H1 (cell line): ENCODE measurements at regions not wholly inside any gene's neighbourhood (a gene's known extent, or its start where the extent isn't known, plus 50 kb on each side); places are given as distances from the start of the nearest gene placed in this dataset.

ENCODE experiments used
- CTCF ChIA-PET: fragments of 300-600 bp; sonication (Branson Sonifier 250); formaldehyde crosslinking; loops from one replicate; lab custom pipeline; 2021; ENCODE audit not compliant: partially characterized antibody; lab: Charles Lee
- POLR2A ChIA-PET: fragments of 300-600 bp; sonication (Branson Sonifier 250); formaldehyde crosslinking; loops from one replicate; lab custom pipeline; 2021; ENCODE audit warnings: inconsistent platforms; ENCODE audit not compliant: partially characterized antibody; lab: Charles Lee
- DNase-seq, 2 experiments: peaks; one replicate each; pipeline versions ENCODE4 v3.0.0 to v3.0.0-alpha.2; 2010 to 2022; ENCODE audit warnings: low spot score in 2 of 2, low read depth in 1 of 2, mixed read lengths in 1 of 2
- FAIRE-seq: peaks from 2 replicates; lab custom pipeline; 2011; peaks lifted over from hg19 to GRCh38; lab: Jason Lieb, UNC
- H2AFZ ChIP-seq: 2 replicates; pipeline ENCODE4 v1.8.1; 2012; ENCODE audit warnings: low read length, inconsistent platforms
- H2AK5ac ChIP-seq: 2 replicates; pipeline ENCODE4 v1.6.1; 2013; ENCODE audit warnings: low read depth, low read length
- H2BK120ac ChIP-seq: replicated peaks from 2 replicates; pipeline ENCODE3; 2013; ENCODE audit warnings: low read depth, low read length, inconsistent platforms
- H2BK12ac ChIP-seq: 2 replicates; pipeline ENCODE4 v1.6.1; 2013; ENCODE audit warnings: low read depth, low read length
- H2BK15ac ChIP-seq: 2 replicates; pipeline ENCODE4 v1.6.1; 2013; ENCODE audit warnings: low read length
- H2BK20ac ChIP-seq: 2 replicates; pipeline ENCODE4 v1.6.1; 2013; ENCODE audit warnings: low read length
- H2BK5ac ChIP-seq: 2 replicates; pipeline ENCODE4 v1.6.1; 2013; ENCODE audit warnings: low read depth, low read length
- H3K14ac ChIP-seq: 2 replicates; pipeline ENCODE4 v1.6.1; 2013; ENCODE audit warnings: inconsistent platforms; ENCODE audit not compliant: insufficient read length
- H3K18ac ChIP-seq: 2 replicates; pipeline ENCODE4 v1.6.1; 2013; ENCODE audit warnings: low read length; ENCODE audit errors: extremely low read depth
- H3K23ac ChIP-seq: 2 replicates; pipeline ENCODE4 v1.6.1; 2013; ENCODE audit warnings: inconsistent platforms; ENCODE audit not compliant: insufficient read length
- H3K23me2 ChIP-seq: 2 replicates; pipeline ENCODE4 v1.6.1; 2013; ENCODE audit warnings: low read depth, low read length
- H3K27ac ChIP-seq: 2 replicates; pipeline ENCODE4 v1.6.1; 2011; ENCODE audit warnings: low read depth, low read length, inconsistent platforms
- H3K27me3 ChIP-seq, 4 experiments: replicated peaks in 1 of 4; 1 replicate in 1 of 4; 2 replicates in 3 of 4; pipeline versions ENCODE4 v1.6.1 to v1.8.1; 2011 to 2013; ENCODE audit warnings: low read length in 3 of 4, mild to moderate bottlenecking in 3 of 4, inconsistent platforms in 2 of 4, mixed read lengths in 2 of 4, moderate library complexity in 1 of 4; ENCODE audit not compliant: control insufficient read depth in 3 of 4, insufficient read depth in 3 of 4; ENCODE audit errors: extremely low read depth in 1 of 4
- H3K36me3 ChIP-seq, 4 experiments: 2 replicates each; pipeline versions ENCODE4 v1.6.1 to v1.8.1; 2011 to 2013; ENCODE audit warnings: mild to moderate bottlenecking in 4 of 4, low read length in 3 of 4, moderate library complexity in 2 of 4, control low read depth in 1 of 4, inconsistent platforms in 1 of 4; ENCODE audit not compliant: insufficient read depth in 4 of 4, control insufficient read depth in 2 of 4
- H3K4ac ChIP-seq: replicated peaks from 2 replicates; pipeline ENCODE3; 2013; ENCODE audit warnings: low read length, low read depth, mixed read lengths, inconsistent platforms; ENCODE audit not compliant: insufficient read length
- H3K4me1 ChIP-seq, 4 experiments: replicated peaks in 1 of 4; 1 replicate in 1 of 4; 2 replicates in 3 of 4; pipeline versions ENCODE4 v1.6.1 to v1.8.1; 2011 to 2013; ENCODE audit warnings: low read length in 3 of 4, inconsistent platforms in 2 of 4, mixed read lengths in 1 of 4; ENCODE audit not compliant: insufficient read depth in 4 of 4, control insufficient read depth in 3 of 4
- H3K4me2 ChIP-seq, 2 experiments: 2 replicates each; pipeline versions ENCODE4 v1.6.1 to v1.8.1; 2011 to 2013; ENCODE audit warnings: low read depth in 2 of 2, low read length in 2 of 2, control low read depth in 1 of 2, inconsistent platforms in 1 of 2, mild to moderate bottlenecking in 1 of 2; ENCODE audit not compliant: insufficient read depth in 1 of 2
- H3K4me3 ChIP-seq, 4 experiments: fragments of 200-600, 300-600 bp in 1 of 4; sonication (generic), shearing (Covaris generic), sonication (Bioruptor Twin) in 1 of 4; 2 replicates each; pipeline versions ENCODE4 v1.5.1 to v1.8.1; 2011 to 2016; ENCODE audit warnings: low read length in 4 of 4, low read depth in 3 of 4, control low read depth in 2 of 4, inconsistent platforms in 2 of 4, mild to moderate bottlenecking in 2 of 4, mixed read lengths in 1 of 4, moderate library complexity in 1 of 4; ENCODE audit not compliant: insufficient read depth in 2 of 4; ENCODE audit errors: extremely low read depth in 1 of 4
- H3K56ac ChIP-seq: replicated peaks from 2 replicates; pipeline ENCODE3; 2013; ENCODE audit warnings: low read depth, mild to moderate bottlenecking, mixed read lengths, low read length, inconsistent platforms; ENCODE audit not compliant: insufficient read length
- H3K79me1 ChIP-seq: 2 replicates; pipeline ENCODE4 v1.6.1; 2013; ENCODE audit warnings: low read depth, low read length, control low read depth
- H3K79me2 ChIP-seq, 2 experiments: 2 replicates each; pipeline versions ENCODE4 v1.6.1 to v1.8.1; 2012 to 2013; ENCODE audit warnings: low read length in 2 of 2, mild to moderate bottlenecking in 2 of 2, inconsistent platforms in 1 of 2; ENCODE audit not compliant: insufficient read depth in 2 of 2, control insufficient read depth in 1 of 2
- H3K9ac ChIP-seq, 4 experiments: replicated peaks in 1 of 4; 1 replicate in 1 of 4; 2 replicates in 3 of 4; pipeline versions ENCODE4 v1.6.1 to v1.8.1; 2011 to 2013; ENCODE audit warnings: low read depth in 3 of 4, low read length in 3 of 4, control low read depth in 2 of 4, mild to moderate bottlenecking in 2 of 4, moderate library complexity in 2 of 4, inconsistent platforms in 1 of 4; ENCODE audit errors: extremely low read depth in 1 of 4
- H3K9me3 ChIP-seq, 2 experiments: 2 replicates each; pipeline versions ENCODE4 v1.6.1 to v1.8.1; 2012 to 2013; ENCODE audit warnings: mild to moderate bottlenecking in 2 of 2, moderate library complexity in 2 of 2, control low read depth in 1 of 2, inconsistent platforms in 1 of 2, low read depth in 1 of 2, low read length in 1 of 2, mixed read lengths in 1 of 2; ENCODE audit not compliant: insufficient read depth in 2 of 2
- H4K20me1 ChIP-seq, 2 experiments: replicated peaks in 1 of 2; 2 replicates each; pipeline versions ENCODE3 to v1.8.1; 2011 to 2013; ENCODE audit warnings: inconsistent platforms in 2 of 2, low read length in 2 of 2, mild to moderate bottlenecking in 1 of 2; ENCODE audit not compliant: insufficient read depth in 2 of 2, control insufficient read depth in 1 of 2
- H4K5ac ChIP-seq: 2 replicates; pipeline ENCODE4 v1.6.1; 2013; ENCODE audit warnings: low read length, low read depth, mixed read lengths, inconsistent platforms; ENCODE audit not compliant: insufficient read length
- H4K8ac ChIP-seq: 2 replicates; pipeline ENCODE4 v1.8.0; 2013; ENCODE audit warnings: mild to moderate bottlenecking, moderate library complexity, low read length, inconsistent platforms; ENCODE audit not compliant: insufficient read depth; ENCODE audit errors: extremely low read depth
- H4K91ac ChIP-seq: replicated peaks from 2 replicates; pipeline ENCODE3; 2013; ENCODE audit warnings: low read length, mixed read lengths, inconsistent platforms; ENCODE audit not compliant: insufficient read length
- CHD1 ChIP-seq: IDR thresholded peaks from 2 replicates; pipeline ENCODE4 v1.6.1; 2012; ENCODE audit warnings: low read depth, low read length, improper control_type of control experiment
- CHD2 ChIP-seq: IDR thresholded peaks from 2 replicates; pipeline ENCODE4 v1.6.1; 2012; ENCODE audit warnings: low read length, improper control_type of control experiment
- GABPA ChIP-seq: IDR thresholded peaks from 2 replicates; pipeline ENCODE4 v1.6.1; 2011; ENCODE audit warnings: mild to moderate bottlenecking, low read length, moderate library complexity, borderline replicate concordance; ENCODE audit not compliant: insufficient read depth
- MAFK ChIP-seq: IDR thresholded peaks from 2 replicates; pipeline ENCODE4 v1.6.1; 2012; ENCODE audit warnings: low read depth, mild to moderate bottlenecking, improper control_type of control experiment, low read length
- RAD21 ChIP-seq, 2 experiments: IDR thresholded peaks in 1 of 2; conservative IDR thresholded peaks in 1 of 2; 2 replicates each; pipeline ENCODE4 v1.6.1; 2011; ENCODE audit warnings: low read depth in 2 of 2, low read length in 2 of 2, improper control_type of control experiment in 1 of 2, inconsistent platforms in 1 of 2, mild to moderate bottlenecking in 1 of 2, moderate library complexity in 1 of 2
- RXRA ChIP-seq: IDR thresholded peaks from 2 replicates; pipeline ENCODE4 v1.6.1; 2011; ENCODE audit warnings: low read depth, mild to moderate bottlenecking, low read length, moderate library complexity; ENCODE audit not compliant: insufficient read depth
- SIN3A ChIP-seq, 2 experiments: IDR thresholded peaks in 1 of 2; conservative IDR thresholded peaks in 1 of 2; 2 replicates each; pipeline ENCODE4 v1.6.1; 2011 to 2012; ENCODE audit warnings: low read length in 2 of 2, improper control_type of control experiment in 1 of 2, low read depth in 1 of 2, mild to moderate bottlenecking in 1 of 2
- SIX5 ChIP-seq: IDR thresholded peaks from 2 replicates; pipeline ENCODE4 v1.6.1; 2011; ENCODE audit warnings: mild to moderate bottlenecking, low read depth, low read length
- TBP ChIP-seq: IDR thresholded peaks from 2 replicates; pipeline ENCODE4 v1.6.1; 2011; ENCODE audit warnings: low read depth, low read length, improper control_type of control experiment
- ZNF274 ChIP-seq: IDR thresholded peaks from 2 replicates; pipeline ENCODE4 v1.7.0; 2012; ENCODE audit warnings: low read length, borderline replicate concordance; ENCODE audit errors: extremely low read depth
- WGBS, 2 experiments: shearing (Covaris generic) in 1 of 2; methylation state at CpG; one replicate each; pipeline versions ENCODE4 v1.1.6 to v1.1.7; 2013 to 2015; ENCODE audit warnings: low lambda C conversion rate in 2 of 2, mixed read lengths in 2 of 2, inconsistent platforms in 1 of 2, low coverage in 1 of 2, missing lambda C conversion rate in 1 of 2; ENCODE audit not compliant: insufficient replicate concordance in 2 of 2, insufficient coverage in 1 of 2, insufficient read length in 1 of 2; ENCODE audit errors: extremely low coverage in 1 of 2, missing lambda C conversion rate in 1 of 2; 5-methylcytosine and 5-hydroxymethylcytosine counted together

GRCh38 chr14:81682701-81683100 is 149.0 kb upstream of the SEL1L start:
- Histone ChIP-seq H2BK120ac (no peak overlapping the region), H4K20me1 (peaks cover 0 to 3% of the 10 kb centered on the region in 2 experiments), H3K4me1 (peaks cover 0 to 11% (median 9%) of the 10 kb centered on the region in 4 experiments; a peak in 5 of 7 replicates), H3K79me1 (no peaks in the 10 kb centered on the region), H4K5ac (no peak overlapping the region), H3K9me3 (peaks cover 0 to 4% of the 10 kb centered on the region in 2 experiments; a peak in 1 of 4 replicates), H2AK5ac (no peak overlapping the region), H4K8ac (no peak overlapping the region), H2BK15ac (no peak overlapping the region), H3K4me3 (no peak overlapping the region), H4K91ac (no peak overlapping the region), H3K14ac (no peak overlapping the region), H3K79me2 (no peaks in the 10 kb centered on the region), H3K18ac (no peak overlapping the region), H2BK12ac (no peak overlapping the region), H2BK5ac (no peak overlapping the region), H3K4ac (no peak overlapping the region), H2AFZ (no peak overlapping the region), H3K27me3 (peaks cover 17 to 49% (median 39%) of the 10 kb centered on the region in 4 experiments), H3K56ac (no peak overlapping the region), H3K36me3 (peaks cover 0 to 3% (median 0%) of the 10 kb centered on the region in 4 experiments; a peak in 1 of 8 replicates), H3K23ac (no peak overlapping the region), H2BK20ac (no peak overlapping the region), H3K9ac (no peak overlapping the region), H3K4me2 (peak overlapping the region in 1 of 2 experiments; percentile 6; a peak in 1 of 4 replicates), H3K23me2 (no peaks in the 10 kb centered on the region), H3K27ac (no peak overlapping the region)
- CTCF ChIA-PET = interaction anchor here (0.7 to 1.0 kb wide), 3 partner anchors 58 to 117 kb away, joined by 3 to 4 read pairs (median 3); no protein-coding TSS in a partner anchor
- FAIRE-seq (no peak), DNase-seq (no peak)
- 79% methylated on average over 2 of the region's 2 CpGs; no CpG with 5 or more reads in 1 of the 2 experiments for WGBS, 2 experiments
- POLR2A ChIA-PET = no interaction called here
- no peak for TF ChIP-seq TBP
- no peak for TF ChIP-seq CHD2
- TF ChIP-seq MAFK = no peak
- no peak for TF ChIP-seq CHD1
- no peak for TF ChIP-seq ZNF274
- no peak for TF ChIP-seq RXRA
- TF ChIP-seq SIX5 = no peak
- no peak for TF ChIP-seq SIN3A (conservative IDR thresholded peaks at IDR 0.05 in 1 of 2, IDR thresholded peaks at IDR 0.05 in 1 of 2; ENCODE audit: low read depth in 1 of 2, low read length in 2 of 2)
- TF ChIP-seq RAD21 (IDR thresholded peaks at IDR 0.05 in 1 of 2, conservative IDR thresholded peaks at IDR 0.05 in 1 of 2; ENCODE audit: low read depth in 2 of 2, low read length in 2 of 2) = no peak
- no peak for TF ChIP-seq GABPA
